Neural cell (in vitro differentiated cells): ENCODE measurements at regions not wholly inside any gene's neighbourhood (a gene's known extent, or its start where the extent isn't known, plus 50 kb on each side); places are given as distances from the start of the nearest gene placed in this dataset.
A peak's percentile ranks its signal among the peaks of the same experiment; 100 is the strongest.

Experiments
- CTCF ChIP-seq: fragments of 450-650 bp; IDR thresholded peaks from 2 replicates; pipeline ENCODE4 v1.5.1; 2014; ENCODE audit warnings: antibody characterized with exemption, mild to moderate bottlenecking, moderate library complexity; ENCODE audit not compliant: poor library complexity, severe bottlenecking
- EP300 ChIP-seq: fragments of 450-650 bp; conservative IDR thresholded peaks from 2 replicates; pipeline ENCODE4 v1.6.1; 2014; ENCODE audit warnings: antibody characterized with exemption, mild to moderate bottlenecking, moderate library complexity; ENCODE audit not compliant: poor library complexity, severe bottlenecking
- EZH2 ChIP-seq: fragments of 200-600, 300-800 bp; shearing (Covaris generic), sonication (generic); IDR thresholded peaks from 2 replicates; pipeline ENCODE4 v1.6.1; 2014; ENCODE audit warnings: antibody characterized with exemption, low read length, borderline replicate concordance, mild to moderate bottlenecking; ENCODE audit not compliant: insufficient read depth, poor library complexity, severe bottlenecking
- MXI1 ChIP-seq: fragments of 450-650 bp; conservative IDR thresholded peaks from 2 replicates; pipeline ENCODE4 v1.6.1; 2014; ENCODE audit warnings: antibody characterized with exemption, mild to moderate bottlenecking; ENCODE audit not compliant: poor library complexity, severe bottlenecking
- POLR2AphosphoS5 ChIP-seq: IDR thresholded peaks from 2 replicates; pipeline ENCODE4 v1.6.1; 2012
- RAD21 ChIP-seq: fragments of 450-650 bp; conservative IDR thresholded peaks from 2 replicates; pipeline ENCODE4 v1.6.1; 2014; ENCODE audit warnings: antibody characterized with exemption, mild to moderate bottlenecking, moderate library complexity
- REST ChIP-seq: IDR thresholded peaks from 2 replicates; pipeline ENCODE4 v1.6.1; 2012; ENCODE audit warnings: borderline replicate concordance
- SMC3 ChIP-seq: fragments of 450-650 bp; conservative IDR thresholded peaks from 2 replicates; pipeline ENCODE4 v1.6.1; 2014; ENCODE audit warnings: antibody characterized with exemption, mild to moderate bottlenecking, moderate library complexity; ENCODE audit not compliant: poor library complexity

GRCh38 chr1:57996400-57996799 lies 550.1 kb downstream of the OMA1 start:
- TF ChIP-seq CTCF (no peak), SMC3 (peak; percentile 15), RAD21 (no peak), REST (no peak), EZH2 (no peak), POLR2AphosphoS5 (peak; percentile 57), EP300 (peak; percentile 85), MXI1 (no peak)
